ENCODE measurements at regions not wholly inside any gene's neighbourhood (a gene's known extent, or its start where the extent isn't known, plus 50 kb on each side); places are given as distances from the start of the nearest gene placed in this dataset.

- no peak overlapping the region for H2AFZ ChIP-seq (ENCODE audit: low read depth, low read length)
- Mint-ChIP-seq H3K4me1 (ENCODE audit: low read depth, unreplicated experiment) (no peaks in the 10 kb centered on the region), H3K27me3 (ENCODE audit: low read depth, unreplicated experiment) (peaks cover 12% of the 10 kb centered on the region), H3K4me3 (ENCODE audit: unreplicated experiment) (no peak overlapping the region), H3K36me3 (ENCODE audit: low read depth, unreplicated experiment) (no peaks in the 10 kb centered on the region), H3K27ac (ENCODE audit: unreplicated experiment) (no peak overlapping the region), H3K9me3 (ENCODE audit: unreplicated experiment) (no peaks in the 10 kb centered on the region)
- no peaks in the 10 kb centered on the region for H3K36me3 ChIP-seq (ENCODE audit: insufficient read depth, low read length)
- no peaks in the 10 kb centered on the region for H3K27me3 ChIP-seq (ENCODE audit: insufficient read depth, low read length)
- no peak overlapping the region for H3K27ac ChIP-seq (ENCODE audit: low read depth, low read length)
- no peaks in the 10 kb centered on the region for H3K4me1 ChIP-seq (ENCODE audit: insufficient read depth, low read length)
- H3K79me2 ChIP-seq (ENCODE audit: insufficient read depth, low read length): no peaks in the 10 kb centered on the region
- H3K9ac ChIP-seq (ENCODE audit: low read length): no peak overlapping the region
- no peaks in the 10 kb centered on the region for H3K9me3 ChIP-seq (ENCODE audit: insufficient read depth, low read depth, low read length)
- H3K4me3 ChIP-seq (ENCODE audit: insufficient read depth, low read depth, low read length): no peak overlapping the region
- FAIRE-seq (no peak), DNase-seq (ENCODE audit: low read depth) (no peak)
- TF ChIP-seq EZH2 (IDR thresholded peaks at IDR 0.05; ENCODE audit: insufficient read depth, low read length) (no peak), CTCF (IDR thresholded peaks at IDR 0.05; ENCODE audit: insufficient read depth, low read depth, low read length) (no peak)
- H4K20me1 ChIP-seq (ENCODE audit: insufficient read depth, low read length): no peaks in the 10 kb centered on the region
- H3K4me2 ChIP-seq (ENCODE audit: low read length): no peak overlapping the region
Observed at GRCh38 chr2:60648191-60648590, 94.7 kb upstream of the BCL11A start.

- no peak overlapping the region for H3K27ac ChIP-seq (ENCODE audit: low read depth, low read length)
- H3K4me3 Mint-ChIP-seq (ENCODE audit: unreplicated experiment): no peak overlapping the region
- TF ChIP-seq EZH2 (IDR thresholded peaks at IDR 0.05; ENCODE audit: insufficient read depth, low read length): no peak
- no peak for TF ChIP-seq CTCF (IDR thresholded peaks at IDR 0.05; ENCODE audit: insufficient read depth, low read depth, low read length)
- H3K9me3 ChIP-seq (ENCODE audit: insufficient read depth, low read depth, low read length): no peaks in the 10 kb centered on the region
- peaks cover 17% of the 10 kb centered on the region for H3K27me3 Mint-ChIP-seq (ENCODE audit: low read depth, unreplicated experiment)
- no peaks in the 10 kb centered on the region for H3K4me1 Mint-ChIP-seq (ENCODE audit: low read depth, unreplicated experiment)
- no peaks in the 10 kb centered on the region for H4K20me1 ChIP-seq (ENCODE audit: insufficient read depth, low read length)
- H3K27ac Mint-ChIP-seq (ENCODE audit: unreplicated experiment): no peak overlapping the region
- no peak overlapping the region for H3K4me3 ChIP-seq (ENCODE audit: insufficient read depth, low read depth, low read length)
- H2AFZ ChIP-seq (ENCODE audit: low read depth, low read length): no peak overlapping the region
- H3K36me3 Mint-ChIP-seq (ENCODE audit: low read depth, unreplicated experiment): no peaks in the 10 kb centered on the region
- no peaks in the 10 kb centered on the region for H3K9me3 Mint-ChIP-seq (ENCODE audit: unreplicated experiment)
- H3K4me1 ChIP-seq (ENCODE audit: insufficient read depth, low read length): no peaks in the 10 kb centered on the region
- H3K4me2 ChIP-seq (ENCODE audit: low read length): no peak overlapping the region
- no peaks in the 10 kb centered on the region for H3K27me3 ChIP-seq (ENCODE audit: insufficient read depth, low read length)
- H3K9ac ChIP-seq (ENCODE audit: low read length): no peak overlapping the region
- H3K36me3 ChIP-seq (ENCODE audit: insufficient read depth, low read length): no peaks in the 10 kb centered on the region
- no peak for DNase-seq (ENCODE audit: low read depth)
- no peaks in the 10 kb centered on the region for H3K79me2 ChIP-seq (ENCODE audit: insufficient read depth, low read length)
- FAIRE-seq: no peak
Observed at GRCh38 chr2:60649721-60650120, 96.3 kb upstream of the BCL11A start.

GRCh38 chr2:60652832-60653340, 99.4 kb upstream of the BCL11A start:
- FAIRE-seq (no peak), DNase-seq (ENCODE audit: low read depth) (no peak)
- H2AFZ ChIP-seq (ENCODE audit: low read depth, low read length): no peak overlapping the region
- no peaks in the 10 kb centered on the region for H3K79me2 ChIP-seq (ENCODE audit: insufficient read depth, low read length)
- H3K27me3 ChIP-seq (ENCODE audit: insufficient read depth, low read length): no peaks in the 10 kb centered on the region
- H3K9me3 ChIP-seq (ENCODE audit: insufficient read depth, low read depth, low read length): no peaks in the 10 kb centered on the region
- Mint-ChIP-seq H3K4me1 (ENCODE audit: low read depth, unreplicated experiment) (no peaks in the 10 kb centered on the region), H3K9me3 (ENCODE audit: unreplicated experiment) (no peaks in the 10 kb centered on the region), H3K36me3 (ENCODE audit: low read depth, unreplicated experiment) (no peaks in the 10 kb centered on the region), H3K27ac (ENCODE audit: unreplicated experiment) (no peak overlapping the region), H3K4me3 (ENCODE audit: unreplicated experiment) (no peak overlapping the region), H3K27me3 (ENCODE audit: low read depth, unreplicated experiment) (peaks cover 24% of the 10 kb centered on the region)
- H3K4me1 ChIP-seq (ENCODE audit: insufficient read depth, low read length): no peaks in the 10 kb centered on the region
- H3K4me2 ChIP-seq (ENCODE audit: low read length): no peak overlapping the region
- H3K9ac ChIP-seq (ENCODE audit: low read length): no peak overlapping the region
- no peak overlapping the region for H3K4me3 ChIP-seq (ENCODE audit: insufficient read depth, low read depth, low read length)
- no peaks in the 10 kb centered on the region for H3K36me3 ChIP-seq (ENCODE audit: insufficient read depth, low read length)
- H3K27ac ChIP-seq (ENCODE audit: low read depth, low read length): no peak overlapping the region
- TF ChIP-seq CTCF (IDR thresholded peaks at IDR 0.05; ENCODE audit: insufficient read depth, low read depth, low read length) (no peak), EZH2 (IDR thresholded peaks at IDR 0.05; ENCODE audit: insufficient read depth, low read length) (no peak)
- H4K20me1 ChIP-seq (ENCODE audit: insufficient read depth, low read length): no peaks in the 10 kb centered on the region

All from astrocyte (in vitro differentiated cells and primary cell).